NCI-H526 treated with DMSO at 0.1 percent for 48 hours (cell line): ENCODE measurements at regions not wholly inside any gene's neighbourhood (a gene's known extent, or its start where the extent isn't known, plus 50 kb on each side); places are given as distances from the start of the nearest gene placed in this dataset.

Experiments
- DNase-seq: peaks from one replicate; lab custom pipeline; 2025; lab: John Stamatoyannopoulos, UW

- DNase-seq, result peak; percentile 64
Measured at GRCh38 chr10:110355141-110355831, 50.6 kb upstream of the SMNDC1 start.

- DNase-seq, result no peak
Measured at GRCh38 chr10:110355922-110356627, 51.4 kb upstream of the SMNDC1 start.

- no peak for DNase-seq
Measured at GRCh38 chr10:110356628-110357245, 52.0 kb upstream of the SMNDC1 start.

- no peak for DNase-seq
Measured at GRCh38 chr10:110357252-110357780, 52.6 kb upstream of the SMNDC1 start.

GRCh38 chr10:110357871-110358270, 53.2 kb upstream of the SMNDC1 start:
- no peak for DNase-seq

- DNase-seq, result no peak
Measured at GRCh38 chr10:110358278-110358677, 53.6 kb upstream of the SMNDC1 start.

GRCh38 chr10:110358869-110359629, 54.3 kb upstream of the SMNDC1 start:
- no peak for DNase-seq

- no peak for DNase-seq
Measured at GRCh38 chr10:110360857-110361474, 56.2 kb upstream of the SMNDC1 start.

- no peak for DNase-seq
Measured at GRCh38 chr10:110361800-110362456, 57.2 kb upstream of the SMNDC1 start.

GRCh38 chr10:110363572-110364411, 59.1 kb upstream of the SMNDC1 start:
- no peak for DNase-seq

GRCh38 chr10:110364531-110364937, 59.8 kb upstream of the SMNDC1 start:
- no peak for DNase-seq

- DNase-seq, result no peak
Measured at GRCh38 chr10:110365356-110366143, 60.8 kb upstream of the SMNDC1 start.

GRCh38 chr10:110366635-110367034, 61.9 kb upstream of the SMNDC1 start:
- DNase-seq, result no peak

GRCh38 chr10:110368002-110368401, 63.3 kb upstream of the SMNDC1 start:
- no peak for DNase-seq

GRCh38 chr10:110368556-110368955, 63.8 kb upstream of the SMNDC1 start:
- DNase-seq, result no peak

- no peak for DNase-seq
Measured at GRCh38 chr10:110370006-110370405, 65.3 kb upstream of the SMNDC1 start.

GRCh38 chr10:110372656-110373055, 67.9 kb upstream of the SMNDC1 start:
- no peak for DNase-seq

GRCh38 chr10:110373059-110373458, 68.3 kb upstream of the SMNDC1 start:
- DNase-seq, result no peak

GRCh38 chr10:110373857-110374654, 69.3 kb upstream of the SMNDC1 start:
- no peak for DNase-seq
